HG03066 (cell line): ENCODE measurements at regions not wholly inside any gene's neighbourhood (a gene's known extent, or its start where the extent isn't known, plus 50 kb on each side); places are given as distances from the start of the nearest gene placed in this dataset.
"Not testable (repeated sequence)": the region's sequence is repeated elsewhere in the genome, so short reads cannot be mapped to it uniquely, and the experiment has no call there.

Experiments used
- ATAC-seq: cut with Tn5 transposase; IDR thresholded peaks from one replicate; pipeline ENCODE4 v1.9.1; 2021; ENCODE audit warnings: low read depth; ENCODE audit not compliant: unreplicated experiment

DNA sequence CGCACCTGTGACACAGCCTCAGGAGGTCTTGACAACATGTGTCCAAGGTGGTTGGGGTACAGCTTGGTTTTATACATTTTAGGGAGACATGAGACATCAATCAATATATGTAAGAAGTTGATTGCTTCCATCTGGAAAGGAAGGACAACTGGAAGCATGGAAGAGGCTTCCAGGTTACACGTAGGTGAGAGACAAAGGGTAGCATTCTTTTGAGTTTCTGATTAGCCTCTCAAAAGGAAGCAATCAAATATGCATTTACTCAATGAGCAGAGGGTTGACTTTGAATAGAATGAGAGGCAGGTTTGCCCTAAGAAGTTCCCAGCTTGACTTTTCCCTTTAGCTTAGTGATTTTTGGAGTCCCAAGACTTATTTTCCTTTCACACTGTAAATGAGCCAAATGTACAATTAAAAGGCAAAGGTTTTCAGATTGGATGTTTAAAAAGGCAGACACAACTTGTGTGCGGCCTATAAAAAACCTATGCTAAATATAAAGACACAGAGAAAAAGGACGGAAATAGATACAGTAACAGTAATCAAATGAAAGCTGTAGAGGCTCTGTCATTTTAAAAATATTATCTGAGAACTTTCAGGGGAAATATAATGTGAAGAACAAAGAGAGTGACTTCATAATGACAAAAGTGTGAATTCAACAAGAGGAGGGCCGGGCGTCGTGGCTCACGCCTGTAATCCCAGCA lies 65.7 kb upstream of the LANCL2 start:
- no peak for ATAC-seq

DNA sequence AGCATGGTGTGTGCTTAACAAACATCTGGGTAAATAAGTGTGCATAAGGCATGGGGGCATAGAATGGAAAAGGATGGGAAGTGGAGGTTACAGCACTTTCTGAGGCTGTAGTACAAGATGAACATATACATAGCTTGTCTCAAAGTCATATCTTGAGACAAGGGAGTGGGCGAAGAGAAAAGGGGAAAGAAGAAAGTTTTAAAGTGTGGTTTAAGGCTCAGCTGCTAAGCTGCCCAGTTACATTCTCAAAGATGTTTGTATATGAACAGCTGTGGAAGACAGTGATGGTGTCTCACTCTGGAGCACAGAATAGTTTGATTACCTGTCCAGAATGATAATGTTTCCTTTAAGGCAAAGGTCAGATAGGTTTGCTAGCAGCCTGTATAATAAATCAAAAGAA lies 61.9 kb upstream of the LANCL2 start:
- ATAC-seq, result no peak

DNA sequence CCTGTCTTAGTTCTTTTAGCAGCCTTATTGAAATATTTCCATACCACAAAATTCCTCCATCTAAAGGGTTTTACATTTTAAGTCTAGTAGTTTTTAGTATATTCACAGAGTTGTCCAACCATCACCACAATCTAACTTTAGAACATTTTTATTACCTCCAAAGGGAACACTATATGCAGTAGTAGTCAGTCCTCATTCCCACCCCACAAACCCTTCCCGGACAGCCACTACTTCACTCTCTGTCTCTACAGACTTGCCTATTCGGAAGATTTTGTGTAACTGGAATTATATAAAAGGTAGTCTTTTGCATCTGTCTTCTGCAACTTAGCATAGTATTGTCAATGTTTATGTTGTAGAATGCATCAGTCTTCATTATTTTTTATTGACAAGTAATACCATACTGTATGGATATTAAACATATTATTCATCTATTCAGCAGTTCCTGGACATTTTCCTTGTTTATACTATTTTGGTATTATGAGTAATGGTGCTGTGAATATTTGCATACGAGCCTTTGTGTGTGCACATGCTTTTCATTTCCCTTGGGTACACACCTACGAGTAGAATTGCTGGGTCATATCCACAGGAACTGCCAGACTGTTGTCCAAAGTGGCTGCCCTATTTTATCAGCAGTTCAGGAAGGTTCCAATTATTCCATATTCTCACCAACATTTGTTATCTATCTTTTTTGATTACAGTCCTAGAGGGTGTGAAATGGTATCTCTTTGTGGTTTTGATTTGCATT lies 60.9 kb upstream of the LANCL2 start:
- ATAC-seq, result no peak

DNA sequence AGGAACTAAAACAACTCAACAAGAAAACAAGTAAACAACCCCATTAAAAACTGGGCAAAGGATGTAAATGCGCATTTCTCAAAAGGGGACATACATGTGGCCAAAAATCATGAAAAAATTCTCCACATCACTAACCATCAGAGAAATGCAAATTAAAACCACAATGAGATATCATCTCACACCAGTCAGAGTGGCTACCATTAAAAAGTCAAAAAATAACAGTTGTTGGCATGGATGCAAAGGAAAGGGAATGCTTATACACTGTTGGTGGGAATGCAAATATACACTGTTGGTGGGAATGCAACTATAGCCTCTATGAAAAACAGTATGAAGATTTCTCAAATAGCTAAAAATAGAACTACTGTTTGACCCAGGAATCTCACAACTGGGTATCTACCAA lies 60.0 kb upstream of the LANCL2 start:
- no peak for ATAC-seq

DNA sequence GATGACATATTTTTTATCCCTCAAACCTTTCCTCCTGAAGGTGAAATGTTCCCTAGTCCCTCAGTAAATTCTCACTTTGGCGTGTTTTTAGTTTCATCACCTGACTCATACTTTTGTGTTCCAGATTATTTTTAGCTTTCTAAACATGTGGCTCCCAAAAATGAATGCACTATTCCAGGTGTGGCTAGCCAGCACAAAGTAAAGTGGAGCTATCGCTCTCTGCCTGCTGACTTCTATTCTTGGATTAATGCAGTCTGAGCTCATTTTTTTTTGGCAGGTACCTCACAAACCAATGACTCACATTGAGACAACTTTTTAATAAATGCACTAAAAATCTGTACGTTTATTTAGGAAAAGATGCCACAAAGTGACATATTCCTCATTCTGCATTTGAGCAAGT lies 58.8 kb upstream of the LANCL2 start:
- ATAC-seq, result no peak

DNA sequence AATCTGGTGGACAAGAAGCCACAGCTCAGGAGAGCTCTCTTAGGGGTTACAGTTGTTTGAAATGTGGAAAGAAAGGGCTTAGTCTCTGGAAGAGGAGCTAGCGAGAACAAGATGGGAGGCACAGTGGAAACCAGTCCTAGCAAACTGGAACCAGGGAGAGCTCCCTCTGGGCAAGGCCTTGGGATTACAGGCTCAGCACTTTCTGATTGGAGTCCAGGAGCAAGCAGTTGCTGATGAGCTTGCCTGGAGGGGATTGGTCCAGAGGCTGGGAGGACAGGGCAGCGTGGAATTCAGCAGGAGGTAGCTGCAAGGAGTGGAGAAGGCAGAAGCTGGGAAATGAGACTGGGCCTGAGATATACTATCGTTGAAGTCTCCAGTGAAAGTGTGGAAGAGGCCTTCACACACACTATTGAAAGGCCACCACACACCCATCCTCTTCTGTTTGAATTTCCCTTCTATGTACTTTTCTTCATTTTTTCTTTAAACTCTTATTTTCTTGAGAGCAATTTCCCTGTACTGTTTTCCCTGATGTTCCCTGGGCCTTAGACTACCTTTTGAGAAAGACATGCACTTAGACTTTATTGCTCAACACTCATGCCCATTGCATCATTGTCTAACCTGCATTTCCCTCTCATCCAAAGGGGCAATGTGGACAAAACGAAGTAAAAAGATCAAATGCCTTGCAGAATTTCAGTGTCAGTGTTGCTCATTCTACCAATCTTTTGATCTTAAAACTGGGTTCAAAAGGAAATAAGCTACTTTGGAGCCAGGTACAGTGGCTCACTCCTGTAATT lies 57.8 kb upstream of the LANCL2 start:
- no peak for ATAC-seq

DNA sequence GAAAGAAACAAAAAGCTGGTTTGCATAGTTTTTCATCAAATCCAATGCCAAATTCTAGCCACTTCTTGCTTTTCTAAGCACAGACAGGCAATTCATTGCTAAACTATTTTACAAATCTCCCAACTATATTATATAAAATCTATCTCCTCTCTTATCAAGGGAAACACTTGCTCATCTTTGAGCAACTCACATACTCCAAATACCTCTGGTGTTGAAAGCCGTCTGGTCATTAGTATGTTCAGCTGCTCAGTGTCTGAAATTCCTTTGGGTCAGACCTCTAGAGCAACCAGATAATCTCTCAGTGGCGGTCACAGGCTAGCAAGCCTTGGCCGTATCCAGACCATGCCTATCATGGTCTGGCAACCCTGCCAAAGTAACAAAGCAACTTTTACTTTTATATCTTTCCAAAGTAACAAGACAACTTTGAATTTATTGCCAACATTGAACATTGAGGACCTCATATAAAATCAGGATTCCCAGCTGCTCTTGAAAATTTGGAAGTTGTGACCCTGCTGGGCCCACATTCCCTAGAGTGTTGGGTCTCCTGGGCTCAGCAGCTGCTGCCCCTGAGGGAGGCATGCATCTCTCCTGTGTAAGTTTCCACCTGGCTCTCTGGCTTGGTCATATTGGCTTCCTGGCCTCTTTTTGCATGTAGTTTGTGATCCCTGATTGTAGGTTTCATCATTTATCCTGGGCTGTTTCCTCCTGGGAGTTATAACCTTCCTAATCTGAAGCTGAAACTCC lies 56.8 kb upstream of the LANCL2 start:
- peak; percentile 1 for ATAC-seq

DNA sequence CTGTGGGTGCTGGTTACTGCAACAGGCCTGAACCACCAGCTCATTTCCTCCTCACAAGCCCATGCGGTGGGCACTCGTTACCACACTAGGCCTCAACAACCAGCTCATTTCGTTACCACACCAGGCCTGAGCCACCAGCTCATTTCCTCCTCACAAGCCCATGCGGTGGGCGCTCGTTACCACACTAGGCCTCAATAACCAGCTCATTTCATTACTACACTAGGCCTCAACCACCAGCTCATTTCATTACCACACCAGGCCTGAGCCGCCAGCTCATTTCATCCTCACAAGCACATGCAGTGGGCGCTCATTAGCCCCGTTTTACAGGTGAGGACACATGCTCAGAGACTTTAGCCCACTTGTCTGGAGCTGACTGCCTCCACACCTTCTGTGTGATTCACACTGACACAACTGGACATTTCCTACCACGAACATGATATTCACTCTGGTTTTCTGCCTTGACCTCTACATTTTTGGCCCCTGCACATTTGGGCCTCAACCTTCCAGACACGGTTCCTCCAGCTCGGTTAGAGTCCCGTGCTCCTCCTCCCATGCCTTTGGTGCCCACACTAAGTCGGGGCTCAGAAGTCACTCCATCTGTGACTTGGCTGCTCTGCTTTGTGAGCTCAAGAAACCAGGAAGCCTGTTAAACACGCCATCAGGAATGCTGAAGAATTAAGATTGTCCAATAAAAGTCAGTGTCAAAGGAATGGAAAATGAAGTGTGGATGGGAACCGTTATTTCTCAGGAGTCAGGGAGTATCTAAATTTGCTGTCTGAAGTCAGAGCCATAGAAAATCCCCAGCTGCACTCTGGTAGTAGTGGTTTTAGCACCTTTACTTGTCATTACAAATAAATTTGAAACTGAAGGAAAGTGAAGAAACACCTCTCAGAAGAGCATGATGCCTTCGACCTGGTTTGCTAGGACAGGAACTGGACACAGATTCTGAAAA lies 55.8 kb upstream of the LANCL2 start:
- peak; percentile 81 for ATAC-seq

DNA sequence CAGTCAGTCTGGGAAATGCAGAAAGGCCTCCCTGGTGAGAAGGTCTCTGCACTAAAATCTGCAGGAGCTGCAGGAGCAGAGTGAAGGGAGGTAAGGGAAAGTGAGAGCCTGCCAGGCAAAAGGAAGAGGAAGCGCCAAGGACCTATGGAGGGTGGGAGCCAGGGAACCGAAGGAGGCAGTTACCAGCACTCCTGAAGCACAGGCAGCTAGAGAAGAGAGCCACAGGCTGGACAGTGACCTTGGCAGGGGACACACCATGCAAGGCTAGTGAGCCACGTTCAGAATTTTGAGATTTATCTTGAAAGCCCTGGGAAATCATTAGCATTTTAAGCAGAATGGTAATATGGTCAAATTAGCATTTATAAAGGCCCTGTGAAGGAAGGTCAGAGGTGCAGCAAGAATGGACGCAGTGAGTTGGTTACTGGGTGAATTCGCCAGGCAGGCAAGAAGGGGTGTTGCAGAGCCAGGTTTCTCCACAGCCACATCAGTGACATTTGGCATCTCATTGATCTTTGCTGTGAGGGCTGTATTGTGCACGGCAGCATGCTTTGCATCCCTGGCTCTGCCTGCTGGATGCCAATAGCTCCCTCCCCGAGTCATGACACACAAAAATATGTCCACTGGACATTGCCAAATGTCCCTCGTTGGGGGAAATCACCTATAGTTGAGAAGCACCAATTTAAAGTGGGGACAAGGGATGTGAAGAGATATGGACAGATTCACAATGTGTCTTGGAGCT lies 54.7 kb upstream of the LANCL2 start:
- no peak for ATAC-seq

DNA sequence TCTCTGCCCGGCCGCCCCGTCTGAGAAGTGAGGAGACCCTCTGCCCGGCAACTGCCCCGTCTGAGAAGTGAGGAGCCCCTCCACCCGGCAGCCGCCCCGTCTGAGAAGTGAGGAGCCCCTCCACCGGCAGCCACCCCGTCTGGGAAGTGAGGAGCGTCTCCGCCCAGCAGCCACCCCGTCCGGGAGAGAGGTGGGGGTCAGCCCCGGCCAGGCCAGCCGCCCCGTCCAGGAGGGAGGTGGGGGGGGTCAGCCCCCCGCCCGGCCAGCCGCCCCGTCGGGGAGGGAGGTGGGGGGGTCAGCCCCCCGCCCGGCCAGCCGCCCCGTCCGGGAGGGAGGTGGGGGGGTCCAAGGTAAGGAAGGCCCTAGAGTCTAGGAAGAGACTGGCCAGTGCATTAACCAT lies 53.2 kb upstream of the LANCL2 start:
- ATAC-seq, result not testable (repeated sequence)

DNA sequence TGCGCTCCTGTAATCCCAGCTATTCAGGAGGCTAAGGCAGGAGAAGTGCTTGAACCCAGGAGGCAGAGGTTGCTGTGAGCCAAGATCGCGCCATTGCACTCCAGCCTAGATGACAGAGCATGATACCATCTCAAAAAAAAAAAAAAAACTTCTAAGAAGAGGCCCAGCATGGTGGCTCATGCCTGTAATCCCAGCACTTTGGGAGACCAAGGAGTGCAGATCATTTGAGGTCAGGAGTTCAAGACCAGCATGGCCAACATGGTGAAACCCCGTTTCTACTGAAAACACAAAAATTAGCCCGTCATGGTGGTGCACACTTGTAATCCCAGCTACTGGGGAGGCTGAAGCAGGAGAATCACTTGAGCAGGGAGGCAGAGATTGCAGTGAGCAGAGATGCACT lies 51.5 kb upstream of the LANCL2 start:
- not testable (repeated sequence) for ATAC-seq

DNA sequence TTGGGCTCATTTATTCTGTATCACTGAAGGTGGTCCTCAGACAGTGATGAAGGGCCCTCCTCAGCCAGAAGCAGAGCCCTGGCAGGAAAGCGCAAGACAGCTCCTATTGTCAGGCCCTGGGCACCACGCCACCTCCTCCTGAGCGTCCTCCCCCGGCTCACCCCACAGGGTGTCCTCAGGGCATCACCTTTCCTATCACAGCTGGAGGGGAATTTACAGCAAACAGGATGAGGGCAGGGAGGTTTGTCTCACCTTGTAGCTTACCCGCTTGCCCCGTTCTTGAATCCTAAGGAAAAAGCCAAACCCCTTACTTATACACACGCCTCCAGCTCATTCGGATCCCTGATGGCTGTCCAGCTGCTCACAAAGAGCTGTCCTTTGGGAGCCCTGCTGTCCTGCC lies 50.2 kb upstream of the LANCL2 start:
- ATAC-seq, result no peak
